Activated CD8-positive, alpha-beta memory T cell treated with anti-CD3 and anti-CD28 coated beads for 4 hours (primary cell): ENCODE measurements at regions not wholly inside any gene's neighbourhood (a gene's known extent, or its start where the extent isn't known, plus 50 kb on each side); places are given as distances from the start of the nearest gene placed in this dataset.

Experiments used
- DNase-seq, 2 donors: peaks; one replicate each; pipeline ENCODE4 v3.0.0-alpha.2; 2020; ENCODE audit warnings: low read depth in 2 of 2

GRCh38 chr5:110109667-110110066 is 419.9 kb downstream of the MAN2A1 start:
- DNase-seq, result no peak

- DNase-seq, result no peak
Observed at GRCh38 chr5:110112348-110112747, 422.6 kb downstream of the MAN2A1 start.

GRCh38 chr5:110115503-110115902 is 425.8 kb downstream of the MAN2A1 start:
- DNase-seq, result no peak

- DNase-seq, result no peak
Observed at GRCh38 chr5:110116539-110116938, 426.8 kb downstream of the MAN2A1 start.

GRCh38 chr5:110134963-110135935 is 445.5 kb downstream of the MAN2A1 start:
- no peak for DNase-seq

- DNase-seq, result no peak
Observed at GRCh38 chr5:110150199-110150598, 460.5 kb downstream of the MAN2A1 start.

- no peak for DNase-seq
Observed at GRCh38 chr5:110159202-110159601, 469.5 kb downstream of the MAN2A1 start.

- DNase-seq, result no peak
Observed at GRCh38 chr5:110161162-110161561, 471.4 kb downstream of the MAN2A1 start.

- no peak for DNase-seq
Observed at GRCh38 chr5:110165366-110165765, 475.6 kb downstream of the MAN2A1 start.

GRCh38 chr5:110167384-110167783 is 477.7 kb downstream of the MAN2A1 start:
- DNase-seq, result no peak

GRCh38 chr5:110169461-110169860 is 479.7 kb downstream of the MAN2A1 start:
- no peak for DNase-seq

GRCh38 chr5:110177729-110178128 is 488.0 kb downstream of the MAN2A1 start:
- DNase-seq, result no peak

- no peak for DNase-seq
Observed at GRCh38 chr5:110179321-110179720, 489.6 kb downstream of the MAN2A1 start.

- no peak for DNase-seq
Observed at GRCh38 chr5:110194191-110194590, 504.5 kb downstream of the MAN2A1 start.

GRCh38 chr5:110195288-110195687 is 505.6 kb downstream of the MAN2A1 start:
- no peak for DNase-seq

GRCh38 chr5:110201791-110202190 is 512.1 kb downstream of the MAN2A1 start:
- DNase-seq, result no peak

GRCh38 chr5:110203661-110204060 is 513.9 kb downstream of the MAN2A1 start:
- DNase-seq, result no peak

- DNase-seq, result no peak
Observed at GRCh38 chr5:110209401-110209800, 517.1 kb downstream of the TMEM232 start.

GRCh38 chr5:110218981-110219380 is 507.5 kb downstream of the TMEM232 start:
- no peak for DNase-seq

- no peak for DNase-seq
Observed at GRCh38 chr5:110219769-110220168, 506.7 kb downstream of the TMEM232 start.

GRCh38 chr5:110221036-110221435 is 505.4 kb downstream of the TMEM232 start:
- DNase-seq, result no peak

- DNase-seq, result no peak
Observed at GRCh38 chr5:110224050-110224449, 502.4 kb downstream of the TMEM232 start.

- no peak for DNase-seq
Observed at GRCh38 chr5:110225949-110226348, 500.5 kb downstream of the TMEM232 start.

- DNase-seq, result no peak
Observed at GRCh38 chr5:110239786-110240185, 486.7 kb downstream of the TMEM232 start.
